HG03097 (cell line): ENCODE measurements at regions not wholly inside any gene's neighbourhood (a gene's known extent, or its start where the extent isn't known, plus 50 kb on each side); places are given as distances from the start of the nearest gene placed in this dataset.

Experiments
- ATAC-seq: cut with Tn5 transposase; IDR thresholded peaks from one replicate; pipeline ENCODE4 v1.9.1; 2021; ENCODE audit not compliant: unreplicated experiment, low FRiP score

DNA sequence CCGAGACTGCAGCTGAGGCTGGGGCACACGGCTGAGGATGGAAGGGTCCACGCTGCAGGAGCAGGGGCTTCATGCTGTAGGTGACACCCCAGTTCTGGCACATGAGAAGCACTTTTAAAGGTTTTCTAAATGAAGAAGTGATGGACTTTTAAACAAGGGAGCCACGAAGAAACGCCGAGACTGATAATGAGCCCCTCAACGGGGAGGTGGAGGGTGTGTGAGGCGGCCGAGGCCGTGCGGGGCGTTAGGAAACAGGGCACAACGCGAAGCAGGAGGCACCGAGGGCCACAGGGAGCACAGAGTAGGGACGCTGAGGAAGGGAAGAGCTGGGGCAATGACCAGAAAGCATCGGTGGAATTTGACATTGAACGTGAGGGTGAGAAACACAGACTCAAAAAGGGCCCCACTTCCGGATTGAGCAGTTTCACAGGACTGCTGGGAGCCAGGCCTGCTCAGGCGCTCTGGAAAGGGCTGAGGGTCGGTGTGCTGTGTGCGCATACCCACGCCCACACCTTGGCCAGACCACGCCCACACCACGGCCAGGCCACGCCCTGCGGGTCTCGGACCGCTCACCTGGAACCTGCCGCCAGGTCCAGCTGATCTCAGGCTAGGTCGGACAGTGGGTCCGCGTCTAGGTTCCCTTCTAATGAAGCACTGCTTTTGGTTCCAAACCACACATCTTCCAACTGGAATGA is 115.7 kb downstream of the GYPC start:
- ATAC-seq = no peak

- ATAC-seq = no peak
Measured at GRCh38 chr2:126774290-126774689, 118.3 kb downstream of the GYPC start.

GRCh38 chr2:126774761-126775160 is 118.8 kb downstream of the GYPC start:
- ATAC-seq = no peak

- no peak for ATAC-seq
Measured at GRCh38 chr2:126775300-126775985, 119.5 kb downstream of the GYPC start.

DNA sequence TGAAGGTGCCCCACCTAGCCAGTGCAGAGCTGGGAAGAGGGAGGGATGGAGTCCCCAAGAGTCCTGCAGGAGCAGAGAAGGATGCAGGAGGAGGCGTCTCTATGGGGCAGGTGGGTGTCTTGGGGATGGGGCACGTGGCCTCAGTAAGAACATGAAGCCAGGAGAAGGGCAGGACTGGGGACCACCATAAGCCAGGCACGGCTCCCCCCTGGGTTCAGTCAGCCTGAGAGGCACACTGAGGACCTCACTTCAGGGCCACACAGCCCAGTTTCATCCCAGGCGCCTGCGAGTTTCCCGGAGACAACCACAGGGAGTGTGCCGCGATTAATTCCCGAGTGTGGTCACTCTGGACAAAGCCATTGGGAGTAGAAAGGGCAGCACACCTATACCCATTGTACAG is 120.3 kb downstream of the GYPC start:
- ATAC-seq = no peak

GRCh38 chr2:126776692-126777619 is 121.0 kb downstream of the GYPC start:
- peak; percentile 90 for ATAC-seq

- ATAC-seq = no peak
Measured at GRCh38 chr2:126777620-126777978, 121.1 kb upstream of the TEX51 start.

GRCh38 chr2:126778561-126779501 is 119.9 kb upstream of the TEX51 start:
- ATAC-seq = no peak

DNA sequence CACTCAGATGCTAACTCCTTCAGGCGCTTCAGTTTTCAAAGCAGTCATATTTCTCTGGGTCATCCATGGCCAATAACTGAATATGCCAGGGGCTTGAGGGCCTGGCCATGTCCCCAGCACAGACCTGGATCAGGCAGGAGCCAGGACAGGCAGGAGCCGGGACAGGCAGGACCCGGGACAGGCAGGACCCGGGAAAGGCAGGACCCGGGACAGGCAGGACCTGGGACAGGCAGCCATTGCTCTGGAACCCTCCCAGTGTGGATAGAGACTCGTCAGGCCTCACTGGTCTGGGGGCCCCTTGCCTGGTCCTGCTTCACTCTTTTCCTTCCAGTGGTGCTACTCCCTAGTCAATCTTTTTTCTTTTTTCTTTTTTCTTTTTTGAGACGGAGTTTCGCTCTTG is 117.5 kb upstream of the TEX51 start:
- ATAC-seq = no peak

DNA sequence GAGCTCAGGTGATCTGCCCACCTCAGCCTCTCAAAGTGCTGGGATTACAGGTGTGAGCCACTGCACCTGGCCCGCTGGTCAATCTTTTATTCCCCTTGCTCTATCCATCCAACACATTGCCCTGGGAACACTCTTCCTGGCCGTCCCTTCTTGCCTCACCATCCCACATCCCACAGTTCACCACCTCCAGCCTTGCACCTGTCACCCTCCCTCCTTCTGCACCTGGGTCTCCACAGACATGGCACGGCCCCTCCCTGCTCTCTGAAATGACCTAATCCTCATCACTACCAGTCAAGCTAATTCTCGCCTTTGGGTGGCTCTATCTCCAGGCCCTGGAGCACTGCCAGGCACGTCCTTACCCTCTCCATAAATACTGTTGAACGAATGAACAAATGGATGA is 116.9 kb upstream of the TEX51 start:
- no peak for ATAC-seq

- ATAC-seq = no peak
Measured at GRCh38 chr2:126782648-126783047, 116.0 kb upstream of the TEX51 start.

- ATAC-seq = no peak
Measured at GRCh38 chr2:126783341-126783740, 115.3 kb upstream of the TEX51 start.

DNA sequence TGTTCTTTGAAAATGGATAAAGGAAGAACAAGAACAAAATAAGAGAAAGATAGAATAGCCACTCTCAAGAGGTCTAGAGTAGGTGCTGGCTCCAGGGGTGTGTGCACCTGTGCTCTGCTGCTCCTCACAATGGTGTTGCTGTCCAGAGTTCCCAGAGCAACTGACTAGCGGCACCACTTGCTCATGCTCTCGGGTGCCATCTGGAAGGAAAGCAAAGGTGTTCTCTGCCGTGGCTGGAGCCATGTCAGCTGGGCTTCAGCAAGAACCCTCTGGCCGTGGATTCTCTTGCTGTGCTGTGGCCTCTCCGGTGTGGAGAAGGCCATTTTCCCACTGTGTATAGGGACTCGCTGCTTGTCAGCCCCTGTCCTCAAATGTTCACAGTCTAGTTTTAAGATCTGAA is 114.6 kb upstream of the TEX51 start:
- no peak for ATAC-seq

DNA sequence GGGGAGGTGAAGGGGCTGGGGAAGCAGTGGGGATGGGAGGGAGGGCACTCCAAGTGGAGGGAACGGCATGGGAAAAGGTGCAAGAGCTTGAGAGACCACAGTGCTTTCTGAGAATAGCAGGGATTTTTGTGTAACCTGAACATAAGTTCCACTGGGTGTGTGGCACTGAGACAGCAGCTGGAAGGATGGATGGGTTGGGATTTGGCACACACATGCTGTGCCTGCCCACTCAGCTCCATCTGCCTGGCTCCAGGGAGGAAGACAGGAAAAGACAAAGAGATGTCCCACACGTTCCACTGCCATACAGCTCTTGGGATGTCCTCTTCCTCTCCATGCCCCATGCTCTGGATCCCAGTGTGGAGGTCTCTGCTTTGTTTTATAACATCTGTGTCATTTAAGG is 114.1 kb upstream of the TEX51 start:
- ATAC-seq = no peak

- no peak for ATAC-seq
Measured at GRCh38 chr2:126785236-126785635, 113.5 kb upstream of the TEX51 start.

GRCh38 chr2:126785862-126786261 is 112.8 kb upstream of the TEX51 start:
- no peak for ATAC-seq

GRCh38 chr2:126786765-126787164 is 111.9 kb upstream of the TEX51 start:
- ATAC-seq = no peak

DNA sequence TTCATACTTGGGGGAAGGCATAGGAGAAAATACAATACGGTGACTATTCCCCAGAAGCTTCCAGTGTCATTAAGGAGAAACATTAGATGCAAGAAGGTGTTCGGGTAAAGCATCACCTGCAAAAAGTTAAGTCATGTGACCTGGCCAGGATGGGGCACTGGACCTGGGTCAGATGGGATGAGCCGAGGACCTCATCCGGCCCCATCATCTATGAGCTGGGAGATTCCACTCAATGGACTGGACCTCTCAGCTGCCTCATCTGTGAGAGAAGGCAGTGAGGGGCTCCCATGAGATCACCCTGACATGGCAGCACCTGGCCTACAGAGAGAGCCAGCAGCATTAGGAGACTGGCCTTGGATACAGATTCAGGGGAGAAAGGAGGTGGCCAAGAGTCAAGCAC is 111.4 kb upstream of the TEX51 start:
- ATAC-seq = no peak

DNA sequence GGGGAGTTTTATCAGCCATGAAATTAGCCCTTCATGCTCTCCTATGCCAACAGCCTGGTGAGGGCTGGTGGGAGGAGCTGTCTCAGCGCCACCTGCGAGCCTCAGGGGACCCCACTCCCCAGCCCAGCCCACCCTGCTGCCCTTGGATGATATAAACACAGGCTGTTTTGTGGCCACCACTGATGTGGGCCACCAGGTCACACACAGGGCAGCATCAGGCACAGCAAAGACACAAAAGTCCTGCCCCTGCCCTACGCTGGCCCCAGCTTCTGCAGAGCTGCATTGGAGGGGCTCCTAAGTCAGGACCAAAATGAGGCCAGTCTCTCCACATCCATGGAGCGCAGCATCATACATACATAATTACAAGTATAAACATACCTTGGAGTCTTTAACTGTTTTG is 110.6 kb upstream of the TEX51 start:
- ATAC-seq = no peak

GRCh38 chr2:126788652-126789051 is 110.0 kb upstream of the TEX51 start:
- no peak for ATAC-seq
